A673 (cell line): ENCODE measurements at regions not wholly inside any gene's neighbourhood (a gene's known extent, or its start where the extent isn't known, plus 50 kb on each side); places are given as distances from the start of the nearest gene placed in this dataset.

Source experiments
- BruUV-seq: library from RNA; stranded (reverse); fragments of 400-500 nt; replicated peaks from 2 replicates; lab custom pipeline; 2021; lab: Mats Ljungman, UMichigan
- CTCF ChIA-PET: fragments of 300-600 bp; sonication (Branson Sonifier 250); formaldehyde crosslinking; loops from one replicate; lab custom pipeline; 2022; ENCODE audit warnings: antibody characterized with exemption; lab: Charles Lee
- POLR2A ChIA-PET: fragments of 300-600 bp; sonication (Branson Sonifier 250); formaldehyde crosslinking; loops from one replicate; lab custom pipeline; 2022; ENCODE audit warnings: antibody characterized with exemption; ENCODE audit not compliant: low non-redundant PET; lab: Charles Lee
- DNase-seq: peaks from one replicate; pipeline ENCODE4 v3.0.0-alpha.2; 2015; ENCODE audit warnings: low spot score
- H3K27ac ChIP-seq: fragments of 200-600 bp; sonication (generic); 2 replicates; pipeline ENCODE4 v1.5.1; 2016; ENCODE audit warnings: mixed run types, low read depth, mild to moderate bottlenecking, mixed read lengths, antibody characterized with exemption, low read length; ENCODE audit not compliant: poor library complexity, severe bottlenecking
- H3K27me3 ChIP-seq: fragments of 200-600 bp; sonication (generic); replicated peaks from 2 replicates; pipeline ENCODE4 v1.6.1; 2017; ENCODE audit warnings: mixed run types, low read depth, mild to moderate bottlenecking, mixed read lengths, antibody characterized with exemption, low read length; ENCODE audit not compliant: insufficient read depth, poor library complexity
- H3K36me3 ChIP-seq: fragments of 200-600 bp; sonication (generic); 2 replicates; pipeline ENCODE4 v1.6.1; 2016; ENCODE audit warnings: mixed run types, mild to moderate bottlenecking, mixed read lengths, antibody characterized with exemption, low read length; ENCODE audit not compliant: insufficient read depth, poor library complexity, severe bottlenecking
- H3K4me1 ChIP-seq: fragments of 200-600 bp; sonication (generic); 2 replicates; pipeline ENCODE4 v1.6.1; 2017; ENCODE audit warnings: mixed run types, mild to moderate bottlenecking, mixed read lengths, antibody characterized with exemption, low read length; ENCODE audit not compliant: insufficient read depth, poor library complexity, severe bottlenecking
- H3K4me3 ChIP-seq: fragments of 200-600 bp; sonication (generic); 2 replicates; pipeline ENCODE4 v1.5.1; 2016; ENCODE audit warnings: low read depth, mixed run types, mild to moderate bottlenecking, mixed read lengths, low read length; ENCODE audit not compliant: poor library complexity, severe bottlenecking
- H3K9me3 ChIP-seq: fragments of 200-600 bp; sonication (generic); 2 replicates; pipeline ENCODE4 v1.6.1; 2016; ENCODE audit warnings: mixed run types, low read depth, mild to moderate bottlenecking, mixed read lengths, antibody characterized with exemption, low read length; ENCODE audit not compliant: poor library complexity, severe bottlenecking
- CTCF ChIP-seq: fragments of 300-800, 200-600 bp; sonication (generic); conservative IDR thresholded peaks from 2 replicates; pipeline ENCODE4 v1.5.1; 2017; ENCODE audit warnings: low read depth, mild to moderate bottlenecking, antibody characterized with exemption, low read length, moderate library complexity, mixed read lengths
- EZH2 ChIP-seq: fragments of 200-600 bp; sonication (generic); IDR thresholded peaks from 2 replicates; pipeline ENCODE4 v1.6.1; 2017; ENCODE audit warnings: borderline replicate concordance, low read depth, mild to moderate bottlenecking, mixed read lengths, antibody characterized with exemption, low read length; ENCODE audit not compliant: poor library complexity, severe bottlenecking
- intact Hi-C: fragments of 100-400 bp; cut with micrococcal nuclease; formaldehyde crosslinking; loops from one replicate; pipeline ENCODE4 v1.10.0; 2022; ENCODE audit not compliant: unreplicated experiment

GRCh38 chr7:126179916-126180315 is 1072.8 kb downstream of the GRM8 start:
- Histone ChIP-seq H3K36me3 (no peaks in the 10 kb centered on the region), H3K4me1 (no peaks in the 10 kb centered on the region), H3K27me3 (no peaks in the 10 kb centered on the region), H3K27ac (no peak overlapping the region), H3K4me3 (no peak overlapping the region), H3K9me3 (peaks cover 5% of the 10 kb centered on the region)
- BruUV-seq, result no TSS peak
- DNase-seq, result no peak
- ChIA-PET CTCF (no interaction called here), POLR2A (no interaction called here)
- TF ChIP-seq CTCF (no peak), EZH2 (no peak)
- intact Hi-C loops, result no loop called here

DNA sequence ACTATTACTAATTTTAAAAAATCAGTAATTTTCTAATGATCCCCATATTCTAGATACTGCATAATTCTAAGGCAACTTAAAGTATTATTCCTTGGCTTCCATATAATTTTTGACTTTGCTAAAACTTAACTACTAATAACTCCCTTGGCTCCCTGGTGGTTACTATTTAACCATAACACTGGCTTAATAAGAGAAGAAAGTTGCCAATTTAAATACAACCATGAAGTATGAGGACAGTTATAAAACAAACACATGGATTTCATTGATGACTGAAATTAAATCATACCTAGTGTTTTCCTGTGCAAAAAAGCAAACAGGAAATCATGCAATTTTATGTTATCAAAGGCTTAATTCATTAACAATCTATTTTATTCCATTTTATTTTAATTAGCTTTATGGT is 1073.9 kb downstream of the GRM8 start:
- Histone ChIP-seq H3K27ac (no peak overlapping the region), H3K36me3 (no peaks in the 10 kb centered on the region), H3K27me3 (no peaks in the 10 kb centered on the region), H3K9me3 (peaks cover 5% of the 10 kb centered on the region), H3K4me1 (no peaks in the 10 kb centered on the region), H3K4me3 (no peak overlapping the region)
- ChIA-PET POLR2A (no interaction called here), CTCF (no interaction called here)
- no TSS peak for BruUV-seq
- TF ChIP-seq CTCF (no peak), EZH2 (no peak)
- no peak for DNase-seq
- intact Hi-C loops, result no loop called here

DNA sequence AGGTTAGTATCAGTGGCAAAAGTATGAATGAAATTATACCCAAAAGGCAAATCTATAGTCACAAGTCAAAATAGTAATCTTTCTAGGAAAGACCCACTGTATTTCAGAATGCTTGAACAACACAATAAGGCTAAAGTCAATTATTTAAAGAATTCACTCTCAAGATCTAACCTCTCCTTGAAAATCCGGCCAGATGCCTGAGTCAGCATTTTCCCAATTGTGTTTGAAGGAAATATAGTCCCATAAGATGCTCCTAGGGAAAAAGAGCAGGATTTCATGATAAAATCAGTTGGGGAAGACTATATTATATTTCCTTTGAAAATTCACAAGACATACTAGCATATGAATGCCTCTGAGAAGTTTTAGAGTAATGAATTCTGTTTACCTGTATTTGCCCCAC is 1075.0 kb downstream of the GRM8 start:
- TF ChIP-seq EZH2 (no peak), CTCF (no peak)
- intact Hi-C loops, result no loop called here
- Histone ChIP-seq H3K9me3 (peaks cover 5% of the 10 kb centered on the region), H3K27me3 (no peaks in the 10 kb centered on the region), H3K27ac (no peak overlapping the region), H3K36me3 (no peaks in the 10 kb centered on the region), H3K4me3 (no peak overlapping the region), H3K4me1 (no peaks in the 10 kb centered on the region)
- ChIA-PET POLR2A (no interaction called here), CTCF (no interaction called here)
- DNase-seq, result no peak
- no TSS peak for BruUV-seq
